ENCODE measurements at regions not wholly inside any gene's neighbourhood (a gene's known extent, or its start where the extent isn't known, plus 50 kb on each side); places are given as distances from the start of the nearest gene placed in this dataset.
"Not testable (repeated sequence)": the region's sequence is repeated elsewhere in the genome, so short reads cannot be mapped to it uniquely, and the experiment has no call there.

DNA sequence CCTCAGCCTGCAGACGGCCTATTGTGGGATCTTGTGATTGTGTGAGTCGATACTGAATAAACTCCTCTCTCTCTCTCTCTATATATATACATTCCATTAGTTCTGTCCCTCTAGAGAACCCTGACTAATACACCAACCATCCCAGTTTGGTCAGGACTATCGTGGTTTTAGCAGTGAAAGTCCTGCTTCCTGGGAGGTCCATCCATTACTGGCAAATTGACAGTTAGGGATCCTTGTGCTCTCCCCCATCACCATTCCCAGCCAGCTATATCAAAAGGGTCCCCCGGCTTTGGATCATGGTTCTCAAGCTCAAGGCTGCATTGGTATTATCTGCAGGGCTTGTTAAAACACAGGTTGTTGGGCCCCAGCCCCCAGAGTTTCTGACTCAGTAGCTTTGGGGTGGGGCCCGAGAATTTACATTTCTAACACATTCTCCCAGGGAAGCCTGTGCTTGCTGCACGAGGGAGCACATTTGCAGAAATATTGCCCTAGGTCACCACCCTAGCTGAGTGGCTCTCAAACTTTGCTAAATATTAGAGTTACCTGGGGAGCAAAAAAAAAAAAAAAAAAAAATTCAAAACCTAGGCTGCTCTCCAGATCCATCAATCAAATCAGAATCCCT lies 899.1 kb upstream of the AUTS2 start:
- TF ChIP-seq, protein P1, sequence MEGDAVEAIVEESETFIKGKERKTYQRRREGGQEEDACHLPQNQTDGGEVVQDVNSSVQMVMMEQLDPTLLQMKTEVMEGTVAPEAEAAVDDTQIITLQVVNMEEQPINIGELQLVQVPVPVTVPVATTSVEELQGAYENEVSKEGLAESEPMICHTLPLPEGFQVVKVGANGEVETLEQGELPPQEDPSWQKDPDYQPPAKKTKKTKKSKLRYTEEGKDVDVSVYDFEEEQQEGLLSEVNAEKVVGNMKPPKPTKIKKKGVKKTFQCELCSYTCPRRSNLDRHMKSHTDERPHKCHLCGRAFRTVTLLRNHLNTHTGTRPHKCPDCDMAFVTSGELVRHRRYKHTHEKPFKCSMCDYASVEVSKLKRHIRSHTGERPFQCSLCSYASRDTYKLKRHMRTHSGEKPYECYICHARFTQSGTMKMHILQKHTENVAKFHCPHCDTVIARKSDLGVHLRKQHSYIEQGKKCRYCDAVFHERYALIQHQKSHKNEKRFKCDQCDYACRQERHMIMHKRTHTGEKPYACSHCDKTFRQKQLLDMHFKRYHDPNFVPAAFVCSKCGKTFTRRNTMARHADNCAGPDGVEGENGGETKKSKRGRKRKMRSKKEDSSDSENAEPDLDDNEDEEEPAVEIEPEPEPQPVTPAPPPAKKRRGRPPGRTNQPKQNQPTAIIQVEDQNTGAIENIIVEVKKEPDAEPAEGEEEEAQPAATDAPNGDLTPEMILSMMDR (IDR thresholded peaks at IDR 0.05; ENCODE audit: low read depth, low read length): no peak
- no peaks in the 10 kb centered on the region for H3K36me3 ChIP-seq
- H3K27ac ChIP-seq: no peak overlapping the region
- H3K9me3 ChIP-seq (ENCODE audit: severe bottlenecking): no peaks in the 10 kb centered on the region
- no peak for DNase-seq
- H3K27me3 ChIP-seq (ENCODE audit: insufficient read depth, low read depth, severe bottlenecking): no peaks in the 10 kb centered on the region
- H3K4me3 ChIP-seq (ENCODE audit: low read depth, low read length): no peak overlapping the region

DNA sequence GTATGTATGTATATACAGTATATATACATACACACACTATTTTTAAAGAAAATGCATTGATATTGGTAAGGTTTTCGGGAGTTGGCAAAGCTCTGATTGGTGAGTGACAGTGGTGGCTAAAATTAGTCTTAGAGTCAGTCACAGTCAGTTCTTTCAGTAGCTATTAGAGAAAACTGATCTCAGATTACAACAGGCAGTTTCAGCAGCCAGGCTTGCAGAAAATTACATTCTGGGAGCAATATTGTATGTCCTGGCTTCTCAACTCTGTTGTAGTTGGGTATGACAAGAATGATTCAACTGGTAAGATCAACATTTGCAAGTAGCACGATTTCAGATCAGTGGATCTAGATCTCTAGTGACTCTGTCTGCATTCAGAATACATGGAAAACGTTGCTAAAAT lies 897.9 kb upstream of the AUTS2 start:
- Histone ChIP-seq H3K9me3 (ENCODE audit: severe bottlenecking) (no peaks in the 10 kb centered on the region), H3K27me3 (ENCODE audit: insufficient read depth, low read depth, severe bottlenecking) (no peaks in the 10 kb centered on the region), H3K4me3 (ENCODE audit: low read depth, low read length) (no peak overlapping the region), H3K27ac (no peak overlapping the region), H3K36me3 (no peaks in the 10 kb centered on the region)
- TF ChIP-seq, protein P1 (IDR thresholded peaks at IDR 0.05; ENCODE audit: low read depth, low read length): no peak
- DNase-seq: no peak

DNA sequence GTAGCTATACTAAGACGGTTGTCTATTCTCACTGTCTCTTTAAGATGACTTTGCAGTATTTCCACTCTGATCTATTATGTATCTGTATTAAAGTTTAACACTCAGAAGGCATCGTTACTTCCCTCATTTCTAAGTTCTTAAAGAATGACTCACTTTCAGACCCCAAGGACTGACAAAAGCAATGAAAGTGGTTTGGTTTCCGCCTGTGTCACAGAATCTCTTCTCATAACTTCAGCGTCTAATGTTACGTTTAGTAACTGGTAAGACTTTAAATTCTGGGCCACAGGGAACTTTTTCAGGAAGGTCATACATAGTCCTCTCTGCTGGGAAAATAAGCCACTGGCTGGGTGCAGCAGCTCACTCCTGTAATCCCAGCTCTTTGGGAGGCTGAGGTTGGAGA lies 892.0 kb upstream of the AUTS2 start:
- H3K9me3 ChIP-seq (ENCODE audit: severe bottlenecking): no peaks in the 10 kb centered on the region
- no peaks in the 10 kb centered on the region for H3K27me3 ChIP-seq (ENCODE audit: insufficient read depth, low read depth, severe bottlenecking)
- TF ChIP-seq, protein P1 (IDR thresholded peaks at IDR 0.05; ENCODE audit: low read depth, low read length): no peak
- H3K27ac ChIP-seq: no peak overlapping the region
- no peak for DNase-seq
- no peak overlapping the region for H3K4me3 ChIP-seq (ENCODE audit: low read depth, low read length)
- H3K36me3 ChIP-seq: no peaks in the 10 kb centered on the region

DNA sequence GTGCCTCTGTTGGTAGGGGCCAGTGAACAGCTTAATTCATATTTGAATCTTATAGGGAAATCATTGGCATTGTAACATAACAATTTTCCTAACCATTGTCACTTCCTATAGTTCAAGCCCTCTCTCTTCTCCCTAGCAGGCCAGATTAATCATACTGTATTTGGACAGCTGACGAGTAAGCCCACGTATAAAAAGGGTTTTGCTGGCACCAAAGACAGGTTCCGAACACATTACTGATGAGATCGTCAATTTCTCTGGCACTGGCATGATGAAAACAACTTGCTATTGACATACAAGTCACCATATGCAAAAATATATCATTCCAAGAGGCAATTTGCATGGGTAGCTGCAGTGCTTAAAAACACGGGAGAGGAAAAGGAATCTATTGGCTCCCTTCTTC lies 891.1 kb upstream of the AUTS2 start:
- Histone ChIP-seq H3K4me3 (ENCODE audit: low read depth, low read length) (no peak overlapping the region), H3K9me3 (ENCODE audit: severe bottlenecking) (no peaks in the 10 kb centered on the region), H3K27me3 (ENCODE audit: insufficient read depth, low read depth, severe bottlenecking) (no peaks in the 10 kb centered on the region), H3K36me3 (no peaks in the 10 kb centered on the region), H3K27ac (no peak overlapping the region)
- no peak for DNase-seq
- TF ChIP-seq, protein P1 (IDR thresholded peaks at IDR 0.05; ENCODE audit: low read depth, low read length): no peak

DNA sequence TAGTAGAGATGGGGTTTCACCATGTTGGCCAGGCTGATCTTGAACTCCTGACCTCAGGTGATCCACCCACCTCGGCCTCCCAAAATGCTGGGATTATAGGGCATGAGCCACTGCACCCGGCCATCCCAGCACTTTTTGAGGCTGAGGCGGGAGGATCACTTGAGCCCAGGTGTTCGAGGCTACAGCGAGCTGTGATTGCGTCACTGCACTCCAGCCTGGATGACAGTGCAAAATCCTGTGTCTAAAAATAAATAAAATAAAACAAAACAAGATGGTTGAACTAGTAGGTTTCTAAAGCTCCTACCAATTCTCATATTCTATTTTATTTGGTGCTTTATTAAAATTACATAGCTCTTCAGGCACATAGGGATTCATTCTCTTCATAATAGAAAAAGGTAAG lies 890.3 kb upstream of the AUTS2 start:
- Histone ChIP-seq H3K27ac (no peak overlapping the region), H3K9me3 (ENCODE audit: severe bottlenecking) (no peaks in the 10 kb centered on the region), H3K27me3 (ENCODE audit: insufficient read depth, low read depth, severe bottlenecking) (no peaks in the 10 kb centered on the region), H3K36me3 (no peaks in the 10 kb centered on the region), H3K4me3 (ENCODE audit: low read depth, low read length) (no peak overlapping the region)
- TF ChIP-seq, protein P1 (IDR thresholded peaks at IDR 0.05; ENCODE audit: low read depth, low read length): no peak
- DNase-seq: no peak

- H3K9me3 ChIP-seq (ENCODE audit: severe bottlenecking): no peaks in the 10 kb centered on the region
- TF ChIP-seq, protein P1 (IDR thresholded peaks at IDR 0.05; ENCODE audit: low read depth, low read length): no peak
- DNase-seq: no peak
- H3K36me3 ChIP-seq: no peaks in the 10 kb centered on the region
- no peaks in the 10 kb centered on the region for H3K27me3 ChIP-seq (ENCODE audit: insufficient read depth, low read depth, severe bottlenecking)
- H3K27ac ChIP-seq: no peak overlapping the region
- H3K4me3 ChIP-seq (ENCODE audit: low read depth, low read length): no peak overlapping the region
These were observed 885.2 kb upstream of the AUTS2 start for GRCh38 chr7:68712956-68713495.

DNA sequence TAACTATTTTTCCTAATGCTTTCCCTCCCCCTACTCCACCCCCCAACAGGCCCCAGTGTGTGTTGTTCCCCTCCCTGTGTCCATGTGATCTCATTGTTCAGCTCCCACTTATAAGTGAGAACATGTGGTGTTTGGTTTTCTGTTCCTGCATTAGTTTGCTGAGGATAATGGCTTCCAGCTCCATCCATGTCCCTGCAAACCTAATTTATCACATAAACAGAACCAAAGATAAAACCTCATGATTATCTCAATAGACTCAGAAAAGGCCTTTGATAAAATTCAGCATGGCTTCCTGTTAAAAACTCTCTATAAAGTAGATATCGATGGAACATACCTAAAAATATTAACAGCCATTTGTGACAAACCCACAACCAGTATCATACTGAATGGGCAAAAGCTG lies 884.1 kb upstream of the AUTS2 start:
- H3K4me3 ChIP-seq (ENCODE audit: low read depth, low read length); H3K9me3 ChIP-seq (ENCODE audit: severe bottlenecking); H3K36me3 ChIP-seq; H3K27ac ChIP-seq; H3K27me3 ChIP-seq (ENCODE audit: insufficient read depth, low read depth, severe bottlenecking); DNase-seq: not testable (repeated sequence)
